Vagina (tissue), 2 donors: ENCODE measurements at regions not wholly inside any gene's neighbourhood (a gene's known extent, or its start where the extent isn't known, plus 50 kb on each side); places are given as distances from the start of the nearest gene placed in this dataset.

Experiments
- CTCF ChIP-seq, 3 experiments: fragments of 450-650 bp in 2 of 3; fragments of 200-600 bp in 1 of 3; sonication (generic) in 1 of 3; IDR thresholded peaks; one replicate each; pipeline ENCODE4 v1.5.1; 2017 to 2019; ENCODE audit warnings: antibody characterized with exemption in 3 of 3, mild to moderate bottlenecking in 2 of 3, moderate library complexity in 2 of 3
- POLR2AphosphoS5 ChIP-seq, 2 donors: sonication (generic); formaldehyde crosslinking; IDR thresholded peaks; one replicate each; pipeline ENCODE4 v1.9.0; 2017; ENCODE audit warnings: antibody characterized with exemption in 2 of 2, mild to moderate bottlenecking in 2 of 2, low read depth in 1 of 2; ENCODE audit not compliant: insufficient read depth in 1 of 2

GRCh38 chr18:25862881-25863600, 227.4 kb downstream of the SS18 start:
- TF ChIP-seq CTCF (IDR thresholded peaks at IDR 0.05) (no peak), POLR2AphosphoS5 (IDR thresholded peaks at IDR 0.05; ENCODE audit: insufficient read depth in 1 of 2, low read depth in 1 of 2) (no peak)
